GM12872 (cell line): ENCODE measurements at regions not wholly inside any gene's neighbourhood (a gene's known extent, or its start where the extent isn't known, plus 50 kb on each side); places are given as distances from the start of the nearest gene placed in this dataset.

Experiments used
- TF ChIP-seq, protein P1 (sequence below): IDR thresholded peaks from 3 replicates; pipeline ENCODE4 v1.5.1; 2011; ENCODE audit warnings: low read depth, mild to moderate bottlenecking, low read length, moderate library complexity; ENCODE audit not compliant: insufficient read depth

DNA sequence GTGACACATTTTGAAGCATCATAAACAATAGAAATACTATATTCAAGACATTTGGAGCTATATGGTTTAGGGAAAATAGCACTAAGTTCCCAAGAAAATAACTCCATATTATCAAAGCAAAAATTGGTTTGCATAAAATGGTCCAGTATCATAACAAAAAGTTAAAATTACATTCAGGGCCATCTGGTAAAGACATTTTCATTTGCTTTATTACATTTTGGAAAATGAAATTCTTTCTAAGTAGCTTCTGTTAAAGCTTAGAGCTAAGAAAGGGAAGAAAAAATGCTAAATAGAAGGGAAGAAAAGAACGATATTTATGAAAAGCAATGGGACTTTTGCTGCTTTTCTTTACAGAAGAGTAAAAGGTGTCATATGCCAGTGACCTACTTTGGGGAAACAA lies 155.4 kb upstream of the GOT2 start:
- TF ChIP-seq, protein P1, sequence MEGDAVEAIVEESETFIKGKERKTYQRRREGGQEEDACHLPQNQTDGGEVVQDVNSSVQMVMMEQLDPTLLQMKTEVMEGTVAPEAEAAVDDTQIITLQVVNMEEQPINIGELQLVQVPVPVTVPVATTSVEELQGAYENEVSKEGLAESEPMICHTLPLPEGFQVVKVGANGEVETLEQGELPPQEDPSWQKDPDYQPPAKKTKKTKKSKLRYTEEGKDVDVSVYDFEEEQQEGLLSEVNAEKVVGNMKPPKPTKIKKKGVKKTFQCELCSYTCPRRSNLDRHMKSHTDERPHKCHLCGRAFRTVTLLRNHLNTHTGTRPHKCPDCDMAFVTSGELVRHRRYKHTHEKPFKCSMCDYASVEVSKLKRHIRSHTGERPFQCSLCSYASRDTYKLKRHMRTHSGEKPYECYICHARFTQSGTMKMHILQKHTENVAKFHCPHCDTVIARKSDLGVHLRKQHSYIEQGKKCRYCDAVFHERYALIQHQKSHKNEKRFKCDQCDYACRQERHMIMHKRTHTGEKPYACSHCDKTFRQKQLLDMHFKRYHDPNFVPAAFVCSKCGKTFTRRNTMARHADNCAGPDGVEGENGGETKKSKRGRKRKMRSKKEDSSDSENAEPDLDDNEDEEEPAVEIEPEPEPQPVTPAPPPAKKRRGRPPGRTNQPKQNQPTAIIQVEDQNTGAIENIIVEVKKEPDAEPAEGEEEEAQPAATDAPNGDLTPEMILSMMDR = no peak

DNA sequence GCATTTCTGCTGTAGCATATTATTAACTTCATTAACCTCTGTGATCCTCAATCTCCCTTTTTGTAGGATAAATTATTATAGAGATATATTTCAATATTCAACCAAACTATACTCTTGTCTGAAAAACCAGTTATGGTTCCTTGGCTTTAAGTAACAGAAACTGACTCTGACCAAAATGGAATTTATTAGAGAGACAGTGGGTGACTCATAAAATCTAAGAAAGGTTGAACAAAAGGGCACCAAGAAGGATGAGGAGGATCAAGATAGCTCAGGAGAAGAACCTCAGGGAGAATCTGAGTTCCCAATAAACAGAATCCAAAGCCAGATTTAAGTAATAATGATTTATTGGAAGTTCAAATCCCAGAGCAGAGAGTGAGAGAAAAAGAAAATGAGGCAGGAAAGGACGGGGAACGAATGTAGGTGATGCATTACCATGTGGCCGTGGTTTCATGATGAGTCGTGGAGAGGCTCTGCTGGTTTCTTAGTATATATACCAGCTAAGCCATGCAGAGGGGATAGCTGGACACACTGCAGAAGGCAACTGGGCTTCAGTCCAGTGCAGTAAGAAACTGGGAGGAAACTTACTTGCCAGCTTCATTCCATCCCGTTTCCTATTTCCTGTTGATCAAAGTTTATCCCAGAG lies 151.5 kb upstream of the GOT2 start:
- TF ChIP-seq, protein P1 = no peak

GRCh38 chr16:58884141-58884540 lies 150.0 kb upstream of the GOT2 start:
- TF ChIP-seq, protein P1 = no peak

DNA sequence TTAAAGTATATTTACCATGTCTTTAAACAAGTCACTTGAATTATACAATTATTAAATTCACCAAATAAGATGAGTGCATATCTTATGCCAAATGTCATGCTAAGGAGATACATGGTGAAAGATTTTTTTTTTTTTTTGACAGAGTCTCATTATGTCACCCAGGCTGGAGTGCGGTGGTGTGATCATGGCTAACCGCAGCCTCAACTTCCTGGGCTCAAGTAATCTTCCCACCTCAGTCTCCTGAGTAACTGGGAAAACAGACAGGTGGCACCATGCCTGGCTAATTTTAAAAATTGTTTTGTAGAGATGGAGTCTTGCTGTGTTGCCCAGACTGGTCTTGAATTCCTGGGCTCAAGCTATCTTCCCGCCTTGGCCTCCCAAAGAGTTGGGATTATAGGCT lies 149.0 kb upstream of the GOT2 start:
- TF ChIP-seq, protein P1 = no peak

GRCh38 chr16:58882292-58882691 lies 148.2 kb upstream of the GOT2 start:
- TF ChIP-seq, protein P1 = no peak

DNA sequence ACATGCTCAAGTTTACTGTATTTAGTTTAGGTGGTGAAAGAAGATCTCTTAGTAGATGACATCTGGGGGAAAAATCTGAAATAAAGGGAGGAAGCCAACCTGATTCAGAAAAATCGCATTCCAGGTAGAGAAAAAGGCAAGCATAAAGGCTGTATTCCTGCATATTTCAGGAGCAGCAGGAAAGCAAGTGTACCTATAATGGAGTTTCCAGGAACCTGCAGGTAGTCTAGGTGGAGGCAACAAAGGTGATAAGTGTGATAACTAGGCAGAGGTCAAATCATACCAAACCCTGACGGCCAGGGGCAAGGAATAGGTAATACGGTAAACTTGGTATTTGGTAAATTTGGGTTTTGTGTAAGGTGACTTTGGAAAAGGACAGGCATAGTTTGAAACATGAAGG lies 132.8 kb upstream of the GOT2 start:
- TF ChIP-seq, protein P1 = no peak

DNA sequence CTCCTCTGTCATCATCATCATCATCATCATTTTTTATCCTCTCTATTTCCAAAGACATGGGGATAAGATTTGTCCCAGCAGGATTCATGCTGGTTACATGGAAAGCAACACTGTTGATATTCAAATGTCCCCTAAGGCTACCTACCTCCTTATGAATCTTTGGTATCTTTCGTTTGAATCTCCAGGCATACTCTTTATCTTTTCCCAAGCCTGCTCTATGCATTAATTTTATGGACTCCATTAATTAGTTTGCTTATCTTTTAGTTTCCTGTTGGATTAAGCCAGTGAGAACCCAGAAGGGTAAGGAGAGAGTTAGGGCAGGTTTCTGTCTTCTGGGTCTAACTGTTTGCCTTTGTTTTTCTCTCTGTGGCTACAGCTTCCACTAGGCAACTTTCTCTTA lies 129.6 kb upstream of the GOT2 start:
- TF ChIP-seq, protein P1 = no peak

GRCh38 chr16:58863042-58863441 lies 128.9 kb upstream of the GOT2 start:
- TF ChIP-seq, protein P1 = no peak
